CD4-positive, alpha-beta T cell (primary cell): ENCODE measurements at regions not wholly inside any gene's neighbourhood (a gene's known extent, or its start where the extent isn't known, plus 50 kb on each side); places are given as distances from the start of the nearest gene placed in this dataset.
"Not testable (repeated sequence)": the region's sequence is repeated elsewhere in the genome, so short reads cannot be mapped to it uniquely, and the experiment has no call there.

Experiments used
- ATAC-seq: fragments of 200-7000 bp; cut with Tn5 transposase; one replicate; pipeline ENCODE4 v1.10.0; 2022; ENCODE audit warnings: mild to moderate bottlenecking; ENCODE audit not compliant: poor library complexity
- CTCF ChIA-PET: fragments of 350-600 bp; sonication (Branson Sonifier 250); formaldehyde crosslinking; loops from one replicate; lab custom pipeline; 2021; ENCODE audit warnings: antibody characterized with exemption, inconsistent platforms; lab: Charles Lee
- POLR2A ChIA-PET: fragments of 350-600 bp; sonication (Branson Sonifier 250); formaldehyde crosslinking; loops from one replicate; lab custom pipeline; 2021; ENCODE audit warnings: antibody characterized with exemption, inconsistent platforms; lab: Charles Lee
- DNase-seq, 14 experiments: peaks; one replicate each; pipeline ENCODE4 v3.0.0-alpha.2; 2013 to 2020; ENCODE audit warnings: mixed read lengths in 2 of 14
- H3K27ac ChIP-seq, 2 donors: one replicate each; pipeline versions ENCODE4 v1.5.1 to v1.7.0; 2013; ENCODE audit warnings: low read length in 2 of 2, low read depth in 1 of 2, mild to moderate bottlenecking in 1 of 2
- H3K27me3 ChIP-seq, 2 experiments: 1 replicate in 1 of 2; 2 replicates in 1 of 2; pipeline versions ENCODE4 v1.6.1 to v1.7.0; 2013; ENCODE audit warnings: low read length in 2 of 2, control low read depth in 1 of 2, mild to moderate bottlenecking in 1 of 2, moderate library complexity in 1 of 2; ENCODE audit not compliant: insufficient read depth in 2 of 2, control insufficient read depth in 1 of 2
- H3K36me3 ChIP-seq: one replicate; pipeline ENCODE4 v1.6.1; 2013; ENCODE audit warnings: low read length, control low read depth; ENCODE audit not compliant: insufficient read depth
- H3K4me1 ChIP-seq: one replicate; pipeline ENCODE4 v1.6.1; 2013; ENCODE audit warnings: low read length, control low read depth; ENCODE audit not compliant: insufficient read depth
- H3K4me3 ChIP-seq: one replicate; pipeline ENCODE4 v1.5.1; 2013; ENCODE audit warnings: mild to moderate bottlenecking, low read length, moderate library complexity
- H3K9me3 ChIP-seq, 2 experiments: 1 replicate in 1 of 2; 2 replicates in 1 of 2; pipeline versions ENCODE4 v1.6.1 to v1.7.0; 2013; ENCODE audit warnings: low read length in 2 of 2, mild to moderate bottlenecking in 2 of 2, control low read depth in 1 of 2, moderate library complexity in 1 of 2; ENCODE audit not compliant: control insufficient read depth in 1 of 2, insufficient read depth in 1 of 2
- H3K27ac Mint-ChIP-seq: one replicate; pipeline ENCODE4 v1.8.0; 2020; ENCODE audit warnings: mixed read lengths
- H3K27me3 Mint-ChIP-seq: one replicate; pipeline ENCODE4 v1.8.0; 2021; ENCODE audit warnings: mixed read lengths
- H3K36me3 Mint-ChIP-seq: one replicate; pipeline ENCODE4 v1.8.0; 2021; ENCODE audit warnings: low read depth, mixed read lengths
- H3K4me1 Mint-ChIP-seq: one replicate; pipeline ENCODE4 v1.8.0; 2021; ENCODE audit warnings: low read depth, mixed read lengths
- H3K4me3 Mint-ChIP-seq: one replicate; pipeline ENCODE4 v1.8.0; 2020; ENCODE audit warnings: mild to moderate bottlenecking, mixed read lengths
- H3K9me3 Mint-ChIP-seq: one replicate; pipeline ENCODE4 v1.8.0; 2020; ENCODE audit warnings: mixed read lengths
- intact Hi-C, 2 experiments: fragments of 100-400 bp; cut with DNase I in 1 of 2; cut with micrococcal nuclease in 1 of 2; formaldehyde crosslinking; loops; one replicate each; pipeline versions ENCODE4 v1.15.1 to v1.9.0; 2023 to 2025; cut with DNase I, micrococcal nuclease
- TF ChIP-seq, protein P1 (sequence below): fragments of 200-600 bp; IDR thresholded peaks from one replicate; pipeline ENCODE4 v1.8.0; 2022; ENCODE audit warnings: antibody characterized with exemption, mild to moderate bottlenecking

DNA sequence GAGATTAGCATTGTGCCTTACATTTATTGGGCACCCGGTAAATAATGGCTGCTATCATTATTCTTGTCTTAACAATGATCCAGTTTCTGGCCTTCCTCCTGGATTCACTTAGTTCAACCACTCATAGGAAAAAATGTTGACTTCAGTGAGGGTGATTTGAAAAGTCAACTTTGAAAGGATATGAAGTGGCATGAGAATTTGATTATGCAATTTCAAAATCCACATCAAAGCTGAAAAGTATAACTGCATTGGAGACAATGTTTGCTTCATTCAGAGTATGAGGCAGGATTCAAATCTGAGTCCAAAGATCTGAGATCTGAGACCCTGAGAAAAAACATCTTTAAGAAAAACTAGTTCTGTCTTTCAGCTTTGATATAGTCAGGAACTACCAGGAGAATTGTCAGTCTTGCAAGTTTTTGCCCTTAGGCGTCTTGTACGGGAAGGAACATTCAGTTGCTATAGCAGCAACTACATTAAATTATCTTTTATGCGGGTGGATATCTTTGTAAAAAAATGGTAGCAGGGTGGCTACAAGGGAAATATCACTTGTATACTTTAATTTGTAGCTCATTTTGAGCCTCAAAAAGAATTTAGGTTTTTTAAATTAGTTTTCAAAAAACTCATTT lies 587.5 kb upstream of the LCORL start:
- Histone ChIP-seq H3K27ac (no peak overlapping the region), H3K9me3 (no peaks in the 10 kb centered on the region), H3K36me3 (no peaks in the 10 kb centered on the region), H3K4me3 (no peak overlapping the region), H3K4me1 (no peaks in the 10 kb centered on the region), H3K27me3 (peaks cover 0 to 3% of the 10 kb centered on the region in 2 experiments)
- H3K4me3 Mint-ChIP-seq, result no peak overlapping the region
- ChIA-PET CTCF (no interaction called here), POLR2A (no interaction called here)
- TF ChIP-seq, protein P1, sequence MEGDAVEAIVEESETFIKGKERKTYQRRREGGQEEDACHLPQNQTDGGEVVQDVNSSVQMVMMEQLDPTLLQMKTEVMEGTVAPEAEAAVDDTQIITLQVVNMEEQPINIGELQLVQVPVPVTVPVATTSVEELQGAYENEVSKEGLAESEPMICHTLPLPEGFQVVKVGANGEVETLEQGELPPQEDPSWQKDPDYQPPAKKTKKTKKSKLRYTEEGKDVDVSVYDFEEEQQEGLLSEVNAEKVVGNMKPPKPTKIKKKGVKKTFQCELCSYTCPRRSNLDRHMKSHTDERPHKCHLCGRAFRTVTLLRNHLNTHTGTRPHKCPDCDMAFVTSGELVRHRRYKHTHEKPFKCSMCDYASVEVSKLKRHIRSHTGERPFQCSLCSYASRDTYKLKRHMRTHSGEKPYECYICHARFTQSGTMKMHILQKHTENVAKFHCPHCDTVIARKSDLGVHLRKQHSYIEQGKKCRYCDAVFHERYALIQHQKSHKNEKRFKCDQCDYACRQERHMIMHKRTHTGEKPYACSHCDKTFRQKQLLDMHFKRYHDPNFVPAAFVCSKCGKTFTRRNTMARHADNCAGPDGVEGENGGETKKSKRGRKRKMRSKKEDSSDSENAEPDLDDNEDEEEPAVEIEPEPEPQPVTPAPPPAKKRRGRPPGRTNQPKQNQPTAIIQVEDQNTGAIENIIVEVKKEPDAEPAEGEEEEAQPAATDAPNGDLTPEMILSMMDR, result no peak
- peaks cover 25% of the 10 kb centered on the region for H3K27me3 Mint-ChIP-seq
- peaks cover 2% of the 10 kb centered on the region for H3K9me3 Mint-ChIP-seq
- DNase-seq (no peak), ATAC-seq (no peak)
- no peak overlapping the region for H3K27ac Mint-ChIP-seq
- intact Hi-C loops, result no loop called here
- no peaks in the 10 kb centered on the region for H3K36me3 Mint-ChIP-seq
- H3K4me1 Mint-ChIP-seq, result no peaks in the 10 kb centered on the region

DNA sequence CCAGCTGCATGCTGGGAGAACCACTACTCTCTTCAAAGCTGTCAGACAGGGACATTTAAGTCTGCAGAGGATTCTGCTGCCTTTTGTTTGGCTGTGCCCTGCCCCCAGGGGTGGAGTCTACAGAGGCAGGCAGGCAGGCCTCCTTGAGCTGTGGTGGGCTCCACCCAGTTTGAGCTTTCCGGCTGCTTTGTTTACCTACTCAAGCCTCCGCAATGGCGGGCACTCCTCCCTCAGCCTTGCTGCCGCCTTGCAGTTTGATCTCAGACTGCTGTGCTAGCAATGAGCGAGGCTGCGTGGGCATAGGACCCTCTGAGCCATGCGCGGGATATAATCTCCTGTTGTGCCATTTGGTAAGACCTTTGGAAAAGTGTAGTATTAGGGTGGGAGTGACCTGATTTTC lies 581.1 kb upstream of the LCORL start:
- DNase-seq, H3K4me1 Mint-ChIP-seq, H3K4me3 Mint-ChIP-seq, H3K36me3 ChIP-seq, H3K27ac ChIP-seq, H3K4me1 ChIP-seq, H3K36me3 Mint-ChIP-seq, H3K9me3 Mint-ChIP-seq, H3K9me3 ChIP-seq, CTCF ChIA-PET, H3K4me3 ChIP-seq, H3K27me3 ChIP-seq, ATAC-seq, H3K27ac Mint-ChIP-seq, intact Hi-C loops, POLR2A ChIA-PET: not testable (repeated sequence)
- peaks cover 35% of the 10 kb centered on the region for H3K27me3 Mint-ChIP-seq

DNA sequence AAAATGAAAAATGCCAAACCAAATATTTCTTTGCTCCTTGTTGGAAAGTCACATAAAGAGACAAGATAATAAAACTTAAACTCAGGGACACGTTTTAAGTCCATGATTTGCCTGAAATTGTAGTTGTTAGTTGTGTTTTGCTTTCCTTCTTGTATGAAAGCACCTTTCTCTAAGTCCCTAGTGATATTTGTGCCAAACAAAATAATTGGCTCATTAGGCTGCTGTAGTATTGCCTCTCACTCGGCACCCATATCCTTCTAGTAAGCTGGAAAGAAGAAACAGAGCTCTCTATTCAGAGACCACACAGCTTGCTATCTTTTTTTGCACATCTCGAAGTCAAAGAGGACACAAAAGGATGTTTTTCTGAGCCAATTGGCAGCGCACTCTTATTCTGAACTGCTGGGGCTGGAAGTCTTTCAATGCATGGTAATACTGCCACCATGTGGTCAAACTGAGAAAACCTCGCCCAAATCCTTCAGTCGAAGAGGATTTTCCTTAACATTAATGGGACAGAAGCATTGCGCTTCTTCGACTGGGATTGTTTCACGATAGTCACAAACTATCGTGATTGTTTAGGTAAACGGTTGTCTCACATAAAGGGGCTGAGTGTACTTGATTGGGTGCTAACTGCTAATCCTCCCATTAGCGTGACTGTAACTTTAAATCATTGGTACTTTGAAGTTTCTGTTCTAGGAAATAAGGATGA lies 571.9 kb upstream of the LCORL start:
- ChIA-PET POLR2A (no interaction called here), CTCF (interaction anchor here (1.5 kb wide), 1 partner anchor 1044 kb away, joined by 4 read pairs; no protein-coding TSS in a partner anchor)
- intact Hi-C loops, result loop anchor here (1.0 to 5.0 kb wide), 4 partner anchors 661 to 1044 kb away; no protein-coding TSS in a partner anchor
- no peak overlapping the region for H3K4me3 Mint-ChIP-seq
- H3K9me3 Mint-ChIP-seq, result no peaks in the 10 kb centered on the region
- peaks cover 27% of the 10 kb centered on the region for H3K27me3 Mint-ChIP-seq
- no peaks in the 10 kb centered on the region for H3K36me3 Mint-ChIP-seq
- peaks cover 7% of the 10 kb centered on the region for H3K4me1 Mint-ChIP-seq
- no peaks in the 10 kb centered on the region for H3K9me3 ChIP-seq
- ATAC-seq, result peak; percentile 62
- H3K4me3 ChIP-seq, result no peak overlapping the region
- no peak overlapping the region for H3K27ac ChIP-seq
- H3K4me1 ChIP-seq, result peaks cover 5% of the 10 kb centered on the region
- TF ChIP-seq, protein P1, result peak; percentile 81
- no peaks in the 10 kb centered on the region for H3K36me3 ChIP-seq
- peaks cover 0 to 9% of the 10 kb centered on the region in 2 experiments for H3K27me3 ChIP-seq
- H3K27ac Mint-ChIP-seq, result no peak overlapping the region
- peak in 13 of 14 experiments; percentile 5 to 77 (median 23) for DNase-seq
